Iris pigment epithelial cell (primary cell): ENCODE measurements at regions not wholly inside any gene's neighbourhood (a gene's known extent, or its start where the extent isn't known, plus 50 kb on each side); places are given as distances from the start of the nearest gene placed in this dataset.
A peak's percentile ranks its signal among the peaks of the same experiment; 100 is the strongest.

ENCODE experiments used
- DNase-seq: peaks from one replicate; pipeline ENCODE4 v3.0.0-alpha.2; 2011; ENCODE audit warnings: low read depth

GRCh38 chr7:110144599-110144998 is 946.3 kb upstream of the LRRN3 start:
- no peak for DNase-seq

DNA sequence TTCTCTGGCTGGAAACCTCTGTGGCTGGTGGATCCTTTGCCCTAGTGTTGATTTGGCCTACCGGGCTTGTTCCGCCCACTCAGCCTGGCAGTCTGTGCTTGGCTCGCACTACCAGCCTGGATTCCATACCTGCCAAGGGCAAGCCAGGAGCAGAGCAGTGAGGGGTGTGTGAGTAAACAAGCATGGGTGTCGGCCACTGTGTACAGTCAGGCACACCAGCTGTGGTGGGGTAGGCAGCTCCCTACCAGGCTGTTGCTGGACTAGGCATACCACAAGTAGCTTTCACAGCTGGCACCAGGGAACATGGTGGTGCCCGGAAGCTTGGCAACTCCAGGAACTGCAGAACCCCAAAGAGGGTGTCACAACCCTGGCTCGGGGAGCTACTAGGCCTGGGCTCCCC is 942.9 kb upstream of the LRRN3 start:
- no peak for DNase-seq

GRCh38 chr7:110153222-110153621 is 937.7 kb upstream of the LRRN3 start:
- no peak for DNase-seq

GRCh38 chr7:110156511-110156910 is 934.4 kb upstream of the LRRN3 start:
- DNase-seq, result no peak

DNA sequence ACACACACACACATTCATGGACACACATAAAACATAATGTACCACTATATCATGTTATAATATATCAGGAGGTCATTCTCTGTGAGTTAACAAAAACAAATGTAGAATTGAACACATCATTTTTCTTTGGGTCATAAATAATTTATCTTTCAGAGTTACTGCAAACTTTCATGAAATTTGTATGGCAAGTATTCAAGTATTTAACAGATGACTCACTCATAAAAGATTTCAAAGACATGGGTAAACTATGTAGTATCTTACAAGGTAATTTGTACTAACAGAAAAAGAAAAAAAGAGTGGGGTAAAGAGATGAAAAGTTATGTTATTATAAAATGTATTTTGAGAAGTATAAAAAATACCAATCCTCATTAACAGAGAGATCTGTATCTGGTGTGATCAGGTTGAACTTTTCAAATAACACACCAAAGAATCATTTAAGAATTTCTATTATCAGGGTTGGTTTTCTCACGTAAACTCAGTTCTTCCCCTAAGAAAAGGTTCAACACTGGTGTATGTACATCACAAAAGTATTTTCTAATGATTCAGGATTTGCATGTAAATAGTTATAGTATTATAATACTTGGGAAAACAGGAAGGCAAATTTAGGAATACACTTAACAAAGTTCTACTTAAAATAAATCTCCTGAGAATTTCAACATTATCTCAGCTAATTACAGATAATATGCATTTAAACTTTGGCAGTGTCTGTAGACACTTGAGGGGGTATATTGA is 933.1 kb upstream of the LRRN3 start:
- peak; percentile 54 for DNase-seq

GRCh38 chr7:110168010-110168409 is 922.9 kb upstream of the LRRN3 start:
- DNase-seq, result no peak

- DNase-seq, result no peak
Measured at GRCh38 chr7:110170841-110171240, 920.1 kb upstream of the LRRN3 start.

GRCh38 chr7:110177463-110177862 is 913.5 kb upstream of the LRRN3 start:
- DNase-seq, result no peak

DNA sequence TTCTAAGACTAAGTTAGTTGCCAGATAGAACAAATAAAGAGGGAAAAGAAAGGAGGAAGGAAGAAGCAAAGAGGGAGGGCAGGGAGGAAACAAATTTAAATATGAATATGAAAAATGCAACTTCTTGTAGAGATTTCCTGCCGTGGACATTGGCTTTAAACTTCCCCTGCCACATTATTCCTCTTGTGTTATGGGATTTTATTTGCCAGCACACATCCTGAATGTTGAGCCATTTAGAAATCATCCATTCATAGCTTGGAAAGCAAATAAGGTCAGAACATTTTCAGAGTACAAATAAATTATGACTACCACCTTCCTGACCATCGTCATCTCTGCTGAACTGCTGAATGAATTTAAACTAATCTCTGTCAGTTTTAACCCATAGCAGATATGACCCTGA is 911.9 kb upstream of the LRRN3 start:
- no peak for DNase-seq

DNA sequence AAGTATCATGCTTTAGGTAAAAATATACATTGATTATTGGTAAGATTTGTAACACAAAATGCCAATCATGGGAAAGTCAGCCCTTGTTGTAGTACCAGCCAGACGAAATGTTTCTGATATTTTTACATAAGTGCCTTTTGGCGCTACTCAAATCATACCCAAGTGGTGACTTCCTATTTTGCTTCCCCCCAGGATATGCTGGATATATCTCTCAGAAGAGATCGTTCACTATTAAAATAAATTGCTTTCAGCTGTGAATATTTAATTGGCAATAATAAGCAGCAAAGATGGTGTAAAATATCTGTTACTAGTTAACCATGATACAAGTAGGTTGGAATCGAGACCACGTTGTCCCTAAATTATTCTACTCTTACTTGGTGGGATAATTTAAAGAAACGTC is 909.2 kb upstream of the LRRN3 start:
- no peak for DNase-seq

DNA sequence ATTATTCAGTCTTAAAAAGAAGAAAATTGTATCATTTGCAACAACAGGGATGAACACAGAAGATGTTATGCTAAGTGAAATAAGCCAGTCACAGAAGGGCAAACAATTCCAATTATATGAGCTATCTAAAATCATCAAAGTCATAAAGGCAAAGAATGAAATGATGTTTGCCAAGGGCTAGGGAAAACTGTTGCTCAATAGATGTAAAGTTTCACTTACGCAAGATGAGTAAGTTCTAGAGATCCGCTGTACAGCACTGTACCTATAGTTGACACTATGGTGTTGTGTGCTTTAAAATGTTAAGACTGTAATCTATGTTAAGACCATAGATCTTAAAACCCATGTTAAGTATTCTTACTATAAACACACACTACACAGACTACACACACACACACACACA is 904.6 kb upstream of the LRRN3 start:
- no peak for DNase-seq

GRCh38 chr7:110187877-110188554 is 902.9 kb upstream of the LRRN3 start:
- no peak for DNase-seq

GRCh38 chr7:110204527-110204926 is 886.4 kb upstream of the LRRN3 start:
- DNase-seq, result no peak

DNA sequence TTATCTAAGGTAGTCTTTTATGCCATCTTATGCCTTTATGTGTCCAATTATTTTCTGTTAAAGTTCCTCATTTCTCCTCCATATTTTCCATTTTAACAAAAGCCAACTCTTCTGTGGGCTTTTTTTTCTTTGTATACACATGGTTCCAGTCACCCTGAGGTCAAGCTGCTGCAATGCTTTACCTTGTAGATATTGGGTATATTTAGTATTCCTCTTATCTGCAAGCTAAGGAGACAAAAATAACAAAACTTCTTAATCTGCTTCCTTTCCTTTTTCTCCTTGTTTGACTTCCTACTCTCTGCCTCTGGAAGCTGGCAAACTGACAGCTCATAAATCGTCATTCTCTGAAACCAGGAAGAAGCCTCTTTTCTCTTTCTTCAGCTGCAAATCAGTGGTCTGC is 885.0 kb upstream of the LRRN3 start:
- DNase-seq, result no peak

- DNase-seq, result no peak
Measured at GRCh38 chr7:110209884-110210283, 881.0 kb upstream of the LRRN3 start.

DNA sequence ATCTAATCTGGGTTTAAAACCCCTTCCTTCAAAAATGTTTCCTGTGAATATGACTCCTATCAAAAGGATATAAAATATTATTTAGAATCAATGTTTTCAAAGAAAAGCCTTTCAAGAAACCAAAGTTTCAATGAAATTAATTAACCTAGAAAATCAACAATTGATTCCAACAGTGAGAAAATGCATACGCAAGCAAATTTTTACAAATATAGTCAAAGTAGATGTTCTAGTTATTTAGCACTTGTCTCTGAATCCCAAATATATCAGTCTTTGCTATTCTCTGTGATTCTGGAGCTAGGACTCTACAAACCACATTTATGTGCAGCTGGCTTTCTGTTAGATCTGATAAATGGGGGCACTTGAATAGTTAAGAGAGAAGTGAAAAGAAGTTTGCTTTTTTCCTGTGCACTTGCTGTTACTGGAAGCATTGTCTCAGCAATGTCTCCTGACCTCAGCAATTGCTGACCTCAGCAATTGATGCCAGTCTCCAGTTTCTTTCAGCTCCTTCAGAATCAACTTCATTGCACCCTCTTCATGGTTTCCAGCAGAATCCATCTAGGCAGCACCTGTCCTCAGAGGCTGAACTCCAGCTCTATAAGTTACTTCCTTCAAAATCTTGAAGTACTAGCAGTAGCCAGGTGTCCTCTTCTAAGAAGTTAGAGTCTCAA is 879.9 kb upstream of the LRRN3 start:
- DNase-seq, result no peak

DNA sequence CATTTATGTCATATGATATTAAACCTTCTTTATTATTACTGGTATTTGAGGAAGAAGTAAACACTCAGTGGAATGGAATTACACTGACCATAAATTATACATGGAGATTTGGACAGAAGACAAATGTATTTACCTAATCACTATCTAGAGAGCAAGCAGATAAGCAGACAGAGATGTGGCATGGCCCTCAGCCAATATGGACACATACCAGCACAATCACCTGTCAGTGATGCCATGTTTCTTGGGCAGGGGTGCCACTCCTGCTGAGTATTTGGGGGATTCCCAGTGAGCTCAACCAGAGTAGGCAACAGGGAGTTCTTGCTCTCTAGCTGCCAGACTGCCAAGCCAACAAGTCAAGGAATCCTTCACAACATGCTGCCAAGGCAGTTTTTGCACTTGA is 866.3 kb upstream of the LRRN3 start:
- peak; percentile 19 for DNase-seq

- no peak for DNase-seq
Measured at GRCh38 chr7:110246118-110246517, 844.8 kb upstream of the LRRN3 start.

- no peak for DNase-seq
Measured at GRCh38 chr7:110253093-110253492, 837.8 kb upstream of the LRRN3 start.

GRCh38 chr7:110257673-110258072 is 833.3 kb upstream of the LRRN3 start:
- no peak for DNase-seq

- no peak for DNase-seq
Measured at GRCh38 chr7:110262251-110262650, 828.7 kb upstream of the LRRN3 start.

DNA sequence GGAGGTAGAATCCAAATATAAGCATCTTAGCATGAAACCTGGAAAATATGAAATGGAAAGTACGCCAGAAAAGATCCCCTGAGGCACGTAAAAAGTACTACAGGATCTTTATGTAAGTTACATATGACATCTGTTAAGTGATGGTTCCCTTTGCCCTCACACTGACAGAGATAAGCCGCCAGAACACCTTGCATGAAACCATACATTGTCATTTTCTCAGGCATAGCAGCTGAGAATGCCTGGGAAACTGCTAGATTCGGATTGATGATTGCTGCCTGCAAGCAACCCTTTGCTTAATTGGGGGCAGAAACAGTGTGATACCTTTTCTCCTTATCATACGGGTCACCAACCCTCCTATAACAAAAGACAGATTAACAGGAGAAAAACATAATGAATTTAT is 826.6 kb upstream of the LRRN3 start:
- DNase-seq, result no peak

GRCh38 chr7:110281362-110281761 is 809.6 kb upstream of the LRRN3 start:
- DNase-seq, result no peak
